Loucy (cell line): ENCODE measurements at regions not wholly inside any gene's neighbourhood (a gene's known extent, or its start where the extent isn't known, plus 50 kb on each side); places are given as distances from the start of the nearest gene placed in this dataset.

ENCODE experiments used
- H2AFZ ChIP-seq: fragments of 200-600 bp; sonication (generic); 2 replicates; pipeline ENCODE4 v1.6.0; 2016; ENCODE audit warnings: antibody characterized with exemption, mild to moderate bottlenecking, low read length, moderate library complexity
- H3F3A ChIP-seq: fragments of 200-600 bp; 2 replicates; pipeline ENCODE4 v1.6.0; 2016; ENCODE audit warnings: antibody characterized with exemption, low read depth, mild to moderate bottlenecking
- H3K27me3 ChIP-seq: fragments of 200-600 bp; sonication (generic); 2 replicates; pipeline ENCODE4 v1.6.1; 2014; ENCODE audit warnings: low read length, mild to moderate bottlenecking; ENCODE audit not compliant: insufficient read depth, poor library complexity, severe bottlenecking
- H3K36me3 ChIP-seq: fragments of 200-600 bp; sonication (generic); 2 replicates; pipeline ENCODE4 v1.6.1; 2016; ENCODE audit warnings: low read length; ENCODE audit not compliant: insufficient read depth
- H3K4me1 ChIP-seq: fragments of 200-600 bp; sonication (generic); 2 replicates; pipeline ENCODE4 v1.5.1; 2014; ENCODE audit warnings: low read length, mild to moderate bottlenecking; ENCODE audit not compliant: insufficient read depth, poor library complexity, severe bottlenecking
- H3K4me2 ChIP-seq: fragments of 200-600 bp; sonication (generic); 2 replicates; pipeline ENCODE4 v1.6.0; 2014; ENCODE audit warnings: antibody characterized with exemption, low read length, low read depth, mild to moderate bottlenecking; ENCODE audit not compliant: poor library complexity, severe bottlenecking
- H3K4me3 ChIP-seq: fragments of 200-600 bp; sonication (generic); 2 replicates; pipeline ENCODE4 v1.5.1; 2014; ENCODE audit warnings: low read length, mild to moderate bottlenecking, mixed read lengths; ENCODE audit not compliant: poor library complexity, severe bottlenecking
- H3K79me2 ChIP-seq: fragments of 200-600 bp; sonication (generic); 2 replicates; pipeline ENCODE4 v1.6.1; 2014; ENCODE audit warnings: low read length; ENCODE audit not compliant: insufficient read depth
- H3K9ac ChIP-seq: fragments of 200-600 bp; sonication (generic); 2 replicates; pipeline ENCODE4 v1.6.0; 2014; ENCODE audit warnings: mild to moderate bottlenecking, low read depth, low read length, moderate library complexity; ENCODE audit not compliant: poor library complexity, severe bottlenecking
- H3K9me2 ChIP-seq: fragments of 200-600 bp; sonication (generic); replicated peaks from 2 replicates; pipeline ENCODE4 v1.6.1; 2016; ENCODE audit warnings: low read depth, low read length, mixed read lengths
- H3K9me3 ChIP-seq: fragments of 200-600 bp; sonication (generic); 2 replicates; pipeline ENCODE4 v1.6.1; 2014; ENCODE audit warnings: mild to moderate bottlenecking, antibody characterized with exemption, low read length, low read depth; ENCODE audit not compliant: insufficient read depth
- H4K20me1 ChIP-seq: fragments of 200-600 bp; sonication (generic); 2 replicates; pipeline ENCODE4 v1.6.0; 2014; ENCODE audit warnings: antibody characterized with exemption, low read length, mild to moderate bottlenecking; ENCODE audit not compliant: insufficient read depth, poor library complexity, severe bottlenecking
- EZH2phosphoT487 ChIP-seq: fragments of 200-600 bp; IDR thresholded peaks from 2 replicates; pipeline ENCODE4 v1.6.1; 2018; ENCODE audit warnings: antibody characterized with exemption, mild to moderate bottlenecking, moderate library complexity, borderline replicate concordance
- TF ChIP-seq, protein P1 (sequence below): fragments of 200-600 bp; sonication (generic); conservative IDR thresholded peaks from 2 replicates; pipeline ENCODE4 v1.5.1; 2014; ENCODE audit warnings: mild to moderate bottlenecking, antibody characterized with exemption, low read length

- H3F3A ChIP-seq, result no peaks in the 10 kb centered on the region
- no peaks in the 10 kb centered on the region for H4K20me1 ChIP-seq
- H3K9ac ChIP-seq, result no peak overlapping the region
- no peak overlapping the region for H3K4me3 ChIP-seq
- H3K4me2 ChIP-seq, result no peak overlapping the region
- H2AFZ ChIP-seq, result no peak overlapping the region
- H3K27me3 ChIP-seq, result no peaks in the 10 kb centered on the region
- H3K79me2 ChIP-seq, result no peaks in the 10 kb centered on the region
- no peaks in the 10 kb centered on the region for H3K36me3 ChIP-seq
- TF ChIP-seq EZH2phosphoT487, result no peak
- TF ChIP-seq, protein P1, sequence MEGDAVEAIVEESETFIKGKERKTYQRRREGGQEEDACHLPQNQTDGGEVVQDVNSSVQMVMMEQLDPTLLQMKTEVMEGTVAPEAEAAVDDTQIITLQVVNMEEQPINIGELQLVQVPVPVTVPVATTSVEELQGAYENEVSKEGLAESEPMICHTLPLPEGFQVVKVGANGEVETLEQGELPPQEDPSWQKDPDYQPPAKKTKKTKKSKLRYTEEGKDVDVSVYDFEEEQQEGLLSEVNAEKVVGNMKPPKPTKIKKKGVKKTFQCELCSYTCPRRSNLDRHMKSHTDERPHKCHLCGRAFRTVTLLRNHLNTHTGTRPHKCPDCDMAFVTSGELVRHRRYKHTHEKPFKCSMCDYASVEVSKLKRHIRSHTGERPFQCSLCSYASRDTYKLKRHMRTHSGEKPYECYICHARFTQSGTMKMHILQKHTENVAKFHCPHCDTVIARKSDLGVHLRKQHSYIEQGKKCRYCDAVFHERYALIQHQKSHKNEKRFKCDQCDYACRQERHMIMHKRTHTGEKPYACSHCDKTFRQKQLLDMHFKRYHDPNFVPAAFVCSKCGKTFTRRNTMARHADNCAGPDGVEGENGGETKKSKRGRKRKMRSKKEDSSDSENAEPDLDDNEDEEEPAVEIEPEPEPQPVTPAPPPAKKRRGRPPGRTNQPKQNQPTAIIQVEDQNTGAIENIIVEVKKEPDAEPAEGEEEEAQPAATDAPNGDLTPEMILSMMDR, result no peak
- H3K9me3 ChIP-seq, result no peaks in the 10 kb centered on the region
- no peaks in the 10 kb centered on the region for H3K4me1 ChIP-seq
- no peaks in the 10 kb centered on the region for H3K9me2 ChIP-seq
Observed at GRCh38 chr14:38394064-38394463, 138.2 kb upstream of the CLEC14A start.

GRCh38 chr14:38391334-38391733 is 135.4 kb upstream of the CLEC14A start:
- TF ChIP-seq, protein P1, result no peak
- TF ChIP-seq EZH2phosphoT487, result no peak
- Histone ChIP-seq H3K9me2 (no peaks in the 10 kb centered on the region), H3K36me3 (no peaks in the 10 kb centered on the region), H4K20me1 (no peaks in the 10 kb centered on the region), H2AFZ (no peak overlapping the region), H3K9ac (no peak overlapping the region), H3K4me2 (no peak overlapping the region), H3K4me3 (no peak overlapping the region), H3K4me1 (no peaks in the 10 kb centered on the region), H3F3A (no peaks in the 10 kb centered on the region), H3K79me2 (no peaks in the 10 kb centered on the region), H3K27me3 (no peaks in the 10 kb centered on the region), H3K9me3 (no peaks in the 10 kb centered on the region)

GRCh38 chr14:38389681-38390080 is 133.8 kb upstream of the CLEC14A start:
- no peaks in the 10 kb centered on the region for H3F3A ChIP-seq
- no peaks in the 10 kb centered on the region for H3K79me2 ChIP-seq
- no peak overlapping the region for H3K9ac ChIP-seq
- no peaks in the 10 kb centered on the region for H3K36me3 ChIP-seq
- H3K4me1 ChIP-seq, result no peaks in the 10 kb centered on the region
- no peaks in the 10 kb centered on the region for H3K9me2 ChIP-seq
- no peaks in the 10 kb centered on the region for H4K20me1 ChIP-seq
- no peak overlapping the region for H3K4me3 ChIP-seq
- TF ChIP-seq, protein P1, result no peak
- TF ChIP-seq EZH2phosphoT487, result no peak
- no peak overlapping the region for H3K4me2 ChIP-seq
- no peak overlapping the region for H2AFZ ChIP-seq
- no peaks in the 10 kb centered on the region for H3K27me3 ChIP-seq
- H3K9me3 ChIP-seq, result no peaks in the 10 kb centered on the region
